Activated naive CD4-positive, alpha-beta T cell treated with anti-CD3 and anti-CD28 coated beads for 36 hours (primary cell): ENCODE measurements at regions not wholly inside any gene's neighbourhood (a gene's known extent, or its start where the extent isn't known, plus 50 kb on each side); places are given as distances from the start of the nearest gene placed in this dataset.

Source experiments
- CTCF ChIA-PET: fragments of 350-600 bp; sonication (Branson Sonifier 250); formaldehyde crosslinking; loops from one replicate; lab custom pipeline; 2021; ENCODE audit warnings: antibody characterized with exemption; lab: Charles Lee
- DNase-seq: peaks from one replicate; pipeline ENCODE4 v3.0.0-alpha.2; 2020
- H3K27ac Mint-ChIP-seq: one replicate; pipeline ENCODE4 v1.8.0; 2021; ENCODE audit warnings: mild to moderate bottlenecking, mixed read lengths
- H3K27me3 Mint-ChIP-seq: one replicate; pipeline ENCODE4 v1.8.0; 2021; ENCODE audit warnings: low read depth, mixed read lengths
- H3K36me3 Mint-ChIP-seq: one replicate; pipeline ENCODE4 v1.8.0; 2021; ENCODE audit warnings: low read depth, mixed read lengths
- H3K4me1 Mint-ChIP-seq: one replicate; pipeline ENCODE4 v1.8.0; 2021; ENCODE audit warnings: low read depth, mixed read lengths
- H3K4me3 Mint-ChIP-seq: one replicate; pipeline ENCODE4 v1.8.0; 2021; ENCODE audit warnings: mild to moderate bottlenecking, moderate library complexity, mixed read lengths
- H3K9me3 Mint-ChIP-seq: one replicate; pipeline ENCODE4 v1.8.0; 2021; ENCODE audit warnings: mixed read lengths
- intact Hi-C: fragments of 100-400 bp; cut with micrococcal nuclease; formaldehyde crosslinking; loops from one replicate; pipeline ENCODE4 v1.15.1; 2023

DNA sequence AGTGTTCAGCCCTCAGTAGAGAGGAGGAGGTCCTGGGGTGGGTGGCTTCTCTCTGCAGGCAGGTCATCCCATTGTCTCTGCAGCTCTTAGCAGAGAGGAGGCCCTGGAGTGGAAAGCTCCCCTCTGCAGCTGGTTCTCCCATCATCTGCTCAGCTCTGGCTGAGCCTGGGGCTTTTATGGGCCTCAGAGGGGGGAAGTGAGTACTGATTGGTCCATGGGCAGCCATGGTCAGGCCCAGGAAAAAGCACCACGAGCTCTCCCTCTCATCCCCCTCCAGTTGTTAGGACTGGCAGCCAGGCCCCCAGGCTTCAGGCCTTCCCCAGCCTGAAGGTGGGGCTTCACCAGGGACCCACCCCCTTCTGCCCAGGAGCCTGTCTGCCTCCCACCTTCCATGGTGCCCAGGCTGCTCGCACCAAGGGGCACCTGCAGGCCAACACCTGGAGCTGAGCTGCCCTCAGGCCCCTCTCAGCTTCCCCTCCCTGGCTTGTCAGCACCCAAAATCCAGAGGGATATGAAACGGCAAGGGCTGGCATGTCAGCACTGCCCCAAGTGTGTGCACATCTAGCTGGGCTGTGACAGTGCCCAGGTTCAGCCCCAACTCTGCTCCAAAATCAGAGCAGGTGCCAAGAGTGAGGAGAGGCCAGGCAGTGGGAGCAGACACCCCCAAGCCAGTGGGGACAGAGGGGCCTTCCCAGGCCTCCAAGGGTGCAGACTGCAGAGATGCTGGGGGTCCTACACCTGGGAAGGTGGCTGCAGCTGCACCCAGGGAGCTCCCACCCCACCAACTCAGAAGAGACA, 449.0 kb downstream of the MATN1 start:
- Mint-ChIP-seq H3K4me3 (no peak overlapping the region), H3K27ac (no peak overlapping the region), H3K9me3 (no peaks in the 10 kb centered on the region), H3K27me3 (peaks cover 8% of the 10 kb centered on the region), H3K36me3 (no peaks in the 10 kb centered on the region), H3K4me1 (no peaks in the 10 kb centered on the region)
- intact Hi-C loops: no loop called here
- CTCF ChIA-PET: interaction anchor here (1.0 kb wide), 1 partner anchor 41 kb away, joined by 3 read pairs; no protein-coding TSS in a partner anchor
- DNase-seq: no peak

DNA sequence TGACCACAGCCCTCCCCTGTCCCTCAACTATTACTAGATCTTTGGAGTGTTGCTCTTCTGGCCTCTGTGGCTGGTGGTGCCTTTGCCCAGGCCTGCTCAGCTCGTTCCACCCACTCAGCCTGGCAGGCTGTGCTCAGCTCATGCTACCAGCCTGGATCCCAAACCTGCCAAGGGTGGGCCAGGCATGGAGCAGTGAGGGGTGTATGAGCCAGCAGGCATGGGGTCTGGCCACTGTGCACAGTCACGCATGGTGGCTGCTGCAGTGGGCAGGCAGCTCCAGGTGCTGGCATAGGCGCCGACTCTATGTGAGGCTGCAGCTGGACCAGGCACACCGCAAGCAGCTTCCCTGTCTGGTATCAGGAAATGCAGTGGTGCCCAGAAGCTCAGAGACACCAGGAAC, 449.9 kb downstream of the MATN1 start:
- no peak overlapping the region for H3K27ac Mint-ChIP-seq
- H3K4me1 Mint-ChIP-seq: no peaks in the 10 kb centered on the region
- H3K9me3 Mint-ChIP-seq: no peaks in the 10 kb centered on the region
- peaks cover 8% of the 10 kb centered on the region for H3K27me3 Mint-ChIP-seq
- intact Hi-C loops: no loop called here
- CTCF ChIA-PET: no interaction called here
- H3K36me3 Mint-ChIP-seq: no peaks in the 10 kb centered on the region
- no peak overlapping the region for H3K4me3 Mint-ChIP-seq
- DNase-seq: no peak

DNA sequence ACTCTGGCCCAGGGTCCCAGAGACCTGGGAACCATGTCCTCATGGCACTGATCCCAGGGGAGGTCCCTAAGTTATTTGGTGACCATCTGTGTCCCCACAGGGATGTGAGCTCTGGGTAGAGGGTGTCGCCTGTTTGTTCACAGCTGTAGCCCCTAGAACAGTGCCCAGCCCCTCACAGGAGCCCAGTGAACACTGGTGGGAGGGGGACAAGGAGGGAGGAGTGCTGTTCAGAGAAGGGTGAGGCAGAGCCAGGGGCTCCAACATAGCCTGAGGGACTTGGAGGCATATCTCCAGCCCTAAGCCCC, 450.4 kb downstream of the MATN1 start:
- CTCF ChIA-PET: no interaction called here
- H3K9me3 Mint-ChIP-seq: no peaks in the 10 kb centered on the region
- H3K4me1 Mint-ChIP-seq: no peaks in the 10 kb centered on the region
- H3K4me3 Mint-ChIP-seq: no peak overlapping the region
- no peaks in the 10 kb centered on the region for H3K36me3 Mint-ChIP-seq
- DNase-seq: no peak
- H3K27me3 Mint-ChIP-seq: peaks cover 8% of the 10 kb centered on the region
- no peak overlapping the region for H3K27ac Mint-ChIP-seq
- intact Hi-C loops: no loop called here

DNA sequence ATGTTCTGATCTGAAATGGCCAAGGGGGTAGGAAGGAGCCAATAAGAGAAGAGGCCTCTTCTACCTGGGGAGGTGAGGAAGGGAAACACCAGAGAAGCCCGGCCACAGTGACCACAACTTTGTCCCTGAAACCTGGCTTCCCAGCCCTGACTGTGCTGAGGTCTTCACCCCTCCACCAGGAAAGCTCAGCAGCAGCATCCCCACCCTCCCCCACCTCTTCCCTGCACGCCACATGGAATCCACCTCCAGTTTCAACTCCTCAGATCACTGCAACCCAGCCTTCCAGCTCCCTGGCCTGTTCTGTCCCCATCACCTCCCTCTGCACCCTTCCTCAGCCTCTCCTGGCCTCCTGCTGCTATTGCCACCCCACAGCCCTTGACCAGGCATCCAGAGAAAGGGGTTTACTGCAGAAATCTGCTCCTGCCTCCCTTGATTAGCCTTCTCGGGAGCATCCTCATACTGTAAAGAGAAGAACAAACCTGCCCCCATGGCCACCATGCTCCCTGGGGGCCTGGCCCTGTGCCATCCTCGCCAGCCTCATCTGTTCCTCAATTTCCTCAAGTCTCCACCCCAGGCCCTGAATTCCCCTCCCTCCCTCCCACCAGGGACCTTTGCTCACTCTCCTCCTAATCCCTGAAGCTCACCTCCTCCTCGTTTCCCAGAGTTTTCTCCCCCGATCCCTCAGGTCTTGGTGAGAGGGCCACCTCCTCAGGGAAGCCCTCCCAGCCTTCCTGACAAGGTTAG, 450.9 kb downstream of the MATN1 start:
- H3K27ac Mint-ChIP-seq: no peak overlapping the region
- no peak overlapping the region for H3K4me3 Mint-ChIP-seq
- CTCF ChIA-PET: no interaction called here
- H3K9me3 Mint-ChIP-seq: no peaks in the 10 kb centered on the region
- H3K27me3 Mint-ChIP-seq: peaks cover 8% of the 10 kb centered on the region
- no peak for DNase-seq
- intact Hi-C loops: no loop called here
- H3K36me3 Mint-ChIP-seq: no peaks in the 10 kb centered on the region
- no peaks in the 10 kb centered on the region for H3K4me1 Mint-ChIP-seq

DNA sequence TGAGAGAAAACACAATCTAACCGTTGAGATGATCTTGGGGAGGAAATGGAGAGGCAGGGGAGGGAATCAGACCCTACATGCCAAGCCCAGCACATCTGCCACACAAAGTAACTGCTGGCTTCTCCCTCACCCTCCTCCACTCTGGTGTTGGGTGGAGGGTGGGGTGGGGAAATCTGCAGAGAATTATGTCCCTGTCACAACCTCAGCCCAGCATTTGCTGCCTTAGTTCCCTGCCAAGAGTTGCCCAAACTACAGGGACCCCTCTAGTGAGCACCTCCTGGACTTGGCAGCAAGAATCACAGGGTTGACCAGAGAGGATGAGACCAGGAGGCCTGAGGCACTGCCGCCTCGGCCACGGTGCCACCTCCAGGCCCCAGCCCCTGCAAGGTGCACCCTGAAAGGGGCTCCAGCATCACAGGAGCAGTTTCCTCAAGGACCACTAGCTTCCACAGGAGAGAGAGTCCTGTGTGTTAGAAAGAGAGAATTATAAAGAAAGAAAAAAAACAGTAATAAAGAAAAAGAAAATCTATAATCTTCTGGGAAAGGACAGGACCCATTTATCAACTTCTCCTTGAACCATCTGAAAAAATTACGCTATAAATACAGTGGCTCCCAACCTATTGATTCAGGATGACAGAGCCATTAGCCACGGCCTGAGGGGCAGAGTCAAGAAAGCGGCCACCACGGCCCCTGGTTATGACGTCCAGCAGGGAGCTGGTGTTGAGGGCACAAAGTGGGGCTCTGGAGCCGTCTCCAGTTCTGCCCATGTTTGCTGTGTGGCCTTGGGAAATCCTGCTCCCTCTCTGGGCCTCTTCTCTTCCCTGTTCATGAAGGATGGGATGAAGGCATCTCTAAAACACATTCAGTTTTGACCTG, 451.7 kb downstream of the MATN1 start:
- Mint-ChIP-seq H3K36me3 (no peaks in the 10 kb centered on the region), H3K4me3 (no peak overlapping the region), H3K9me3 (no peaks in the 10 kb centered on the region), H3K27me3 (peaks cover 8% of the 10 kb centered on the region), H3K4me1 (no peaks in the 10 kb centered on the region), H3K27ac (no peak overlapping the region)
- no peak for DNase-seq
- CTCF ChIA-PET: no interaction called here
- intact Hi-C loops: no loop called here

DNA sequence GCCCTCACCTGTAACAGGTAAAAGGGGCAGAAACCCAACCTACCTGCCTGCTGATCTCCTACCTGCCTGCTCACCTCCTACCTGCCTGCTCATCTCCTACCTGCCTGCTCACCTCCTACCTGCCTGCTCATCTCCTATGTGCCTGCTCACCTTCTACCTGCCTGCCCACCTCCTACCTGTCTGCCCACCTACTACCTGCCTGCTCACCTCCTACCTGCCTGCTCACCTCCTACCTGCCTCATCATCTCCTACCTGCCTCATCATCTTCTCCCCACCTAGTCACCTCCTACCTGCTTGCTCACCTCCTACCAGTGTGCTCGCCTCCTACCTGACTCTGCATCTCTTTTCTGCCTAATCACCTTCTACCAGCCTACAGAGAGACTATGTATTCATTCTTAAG, 452.9 kb downstream of the MATN1 start:
- no peaks in the 10 kb centered on the region for H3K4me1 Mint-ChIP-seq

DNA sequence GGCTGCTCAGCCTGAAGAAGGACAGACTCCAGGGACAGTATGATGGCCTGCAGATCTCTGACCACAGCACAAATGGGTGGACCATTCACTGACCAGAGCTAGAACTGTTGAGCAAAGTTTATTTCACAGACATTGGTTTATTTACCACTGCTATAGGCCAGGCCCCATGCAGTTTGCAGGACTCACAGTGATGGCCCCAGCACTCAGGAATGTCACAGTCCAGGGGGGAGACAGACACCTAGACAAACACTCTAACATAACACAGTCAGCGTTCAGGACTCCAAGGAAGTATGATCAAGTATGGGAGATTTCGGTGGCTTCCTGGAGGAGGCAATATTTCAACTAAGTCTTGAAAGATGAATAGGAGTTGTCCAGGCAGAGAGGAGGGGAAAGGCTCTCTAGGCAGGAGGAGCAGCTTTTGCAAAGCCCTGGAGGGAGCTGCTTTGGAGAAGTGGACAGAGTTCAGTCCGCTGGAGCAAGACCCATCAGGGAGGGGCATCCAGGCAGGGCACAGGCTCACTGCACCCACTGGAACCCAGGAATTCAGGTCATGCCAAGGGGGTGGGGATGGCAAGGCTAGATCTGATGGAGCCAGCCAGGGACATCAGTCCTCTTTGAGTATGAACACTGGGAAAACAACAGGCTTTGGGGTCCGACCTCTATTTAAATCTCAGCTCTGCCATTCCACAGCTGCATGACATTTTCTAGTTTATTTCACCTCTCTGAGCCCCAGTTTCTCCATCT, 454.3 kb downstream of the MATN1 start:
- H3K27me3 Mint-ChIP-seq: peaks cover 3% of the 10 kb centered on the region
- no peak for DNase-seq
- H3K4me3 Mint-ChIP-seq: no peak overlapping the region
- intact Hi-C loops: no loop called here
- CTCF ChIA-PET: no interaction called here
- H3K4me1 Mint-ChIP-seq: no peaks in the 10 kb centered on the region
- H3K9me3 Mint-ChIP-seq: no peaks in the 10 kb centered on the region
- H3K27ac Mint-ChIP-seq: no peak overlapping the region
- H3K36me3 Mint-ChIP-seq: no peaks in the 10 kb centered on the region

More for the DNA sequence above, 452.9 kb downstream of the MATN1 start:
- intact Hi-C loops: no loop called here
- CTCF ChIA-PET: no interaction called here
- H3K27me3 Mint-ChIP-seq: peaks cover 5% of the 10 kb centered on the region
- no peaks in the 10 kb centered on the region for H3K36me3 Mint-ChIP-seq
- no peaks in the 10 kb centered on the region for H3K9me3 Mint-ChIP-seq
- H3K4me3 Mint-ChIP-seq: no peak overlapping the region
- H3K27ac Mint-ChIP-seq: no peak overlapping the region
- DNase-seq: no peak

DNA sequence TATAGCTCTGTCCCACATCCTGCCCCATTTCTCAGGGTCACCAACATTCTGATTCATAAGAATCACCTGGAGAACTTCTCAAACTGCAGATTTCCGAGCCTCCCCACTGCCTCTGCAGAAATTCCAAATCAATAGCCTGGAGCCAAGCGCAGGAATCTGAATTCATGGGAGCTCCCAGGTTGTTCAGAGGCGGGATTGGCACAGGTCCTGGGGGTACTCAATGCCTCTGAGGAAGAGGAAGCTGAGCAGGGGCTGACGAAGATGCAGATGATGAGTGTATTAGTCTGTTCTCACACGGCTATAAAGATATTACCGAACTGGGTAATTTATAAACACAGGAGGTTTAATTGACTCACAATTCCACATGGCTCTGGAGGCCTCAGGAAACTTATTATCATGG, 455.5 kb downstream of the MATN1 start:
- no peak for DNase-seq
- CTCF ChIA-PET: interaction anchor here (0.6 kb wide), 1 partner anchor 13 kb away, joined by 3 read pairs; no protein-coding TSS in a partner anchor
- intact Hi-C loops: no loop called here
- no peak overlapping the region for H3K4me3 Mint-ChIP-seq
- H3K36me3 Mint-ChIP-seq: no peaks in the 10 kb centered on the region
- H3K27ac Mint-ChIP-seq: no peak overlapping the region
- peaks cover 1% of the 10 kb centered on the region for H3K27me3 Mint-ChIP-seq
- H3K9me3 Mint-ChIP-seq: no peaks in the 10 kb centered on the region
- H3K4me1 Mint-ChIP-seq: no peaks in the 10 kb centered on the region

DNA sequence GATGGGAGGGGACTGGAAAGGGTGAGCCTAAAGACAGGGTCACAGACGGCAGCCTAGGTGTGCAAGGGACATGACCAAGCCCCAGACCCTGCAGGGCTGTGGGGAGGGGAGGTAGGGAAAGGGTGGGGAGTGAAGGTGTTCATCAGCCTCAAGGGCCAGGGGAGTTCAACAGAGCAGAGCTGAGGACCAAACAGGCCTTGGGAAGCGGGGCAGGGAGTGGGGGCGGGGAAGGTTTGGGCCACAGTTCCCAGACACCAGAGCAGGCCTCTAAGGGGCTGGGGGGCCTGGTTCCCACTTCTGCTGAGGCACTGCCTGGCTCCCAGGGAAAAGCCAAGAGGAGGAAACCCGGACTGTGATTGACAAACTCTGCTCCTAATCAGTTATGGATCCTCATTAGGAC, 456.3 kb downstream of the MATN1 start:
- H3K4me1 Mint-ChIP-seq: no peaks in the 10 kb centered on the region
- no peak overlapping the region for H3K27ac Mint-ChIP-seq
- H3K4me3 Mint-ChIP-seq: no peak overlapping the region
- no peaks in the 10 kb centered on the region for H3K36me3 Mint-ChIP-seq
- H3K27me3 Mint-ChIP-seq: no peaks in the 10 kb centered on the region
- DNase-seq: no peak
- CTCF ChIA-PET: no interaction called here
- no peaks in the 10 kb centered on the region for H3K9me3 Mint-ChIP-seq
- intact Hi-C loops: no loop called here

DNA sequence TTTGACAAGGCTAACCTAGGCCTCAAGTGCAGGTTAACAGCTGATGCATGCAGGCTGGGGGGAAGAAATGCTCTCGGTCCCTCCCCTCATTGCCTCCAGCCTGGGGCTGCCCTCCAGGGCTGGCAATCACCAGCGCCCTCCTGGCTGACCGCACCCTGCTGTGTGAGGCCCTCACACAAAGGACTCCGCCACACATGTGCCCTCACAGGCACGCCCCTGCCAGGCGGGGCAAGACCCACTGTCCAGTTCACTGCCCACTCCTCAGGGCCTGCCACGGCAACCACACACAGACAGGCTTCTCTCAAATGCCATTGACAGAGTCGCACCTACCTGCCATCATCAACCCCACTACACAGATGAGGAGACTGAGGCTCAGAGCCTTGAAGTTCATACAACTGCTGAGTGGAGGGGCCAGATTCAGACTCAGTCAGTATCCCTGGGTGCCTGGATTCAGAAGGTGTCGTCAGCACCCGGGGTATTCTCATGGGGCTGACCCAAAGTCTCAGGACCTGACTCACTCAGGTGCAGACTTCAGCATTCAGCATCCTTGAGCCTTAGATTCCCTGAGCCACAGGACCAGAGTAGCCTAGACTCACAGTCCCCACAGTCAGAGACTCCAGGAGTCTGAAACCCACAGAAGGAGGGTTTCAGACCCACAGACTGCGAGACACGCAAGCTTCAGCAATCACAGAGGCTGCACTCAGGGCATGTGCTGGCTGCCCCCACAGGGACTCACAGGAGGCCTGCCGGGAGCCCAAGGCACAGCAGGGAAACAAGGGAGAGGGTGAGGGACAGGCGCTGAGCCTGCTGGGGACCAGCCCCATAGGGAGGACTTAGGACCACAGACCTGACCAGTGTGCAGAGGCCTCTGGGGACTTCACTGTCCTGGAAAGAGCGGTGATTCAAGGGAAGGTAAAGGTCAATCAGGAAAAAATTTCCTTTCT, 458.0 kb downstream of the MATN1 start:
- Mint-ChIP-seq H3K27ac (no peak overlapping the region), H3K27me3 (no peaks in the 10 kb centered on the region), H3K4me3 (no peak overlapping the region), H3K4me1 (no peaks in the 10 kb centered on the region), H3K36me3 (no peaks in the 10 kb centered on the region), H3K9me3 (no peaks in the 10 kb centered on the region)
- CTCF ChIA-PET: no interaction called here
- intact Hi-C loops: no loop called here
- DNase-seq: no peak

DNA sequence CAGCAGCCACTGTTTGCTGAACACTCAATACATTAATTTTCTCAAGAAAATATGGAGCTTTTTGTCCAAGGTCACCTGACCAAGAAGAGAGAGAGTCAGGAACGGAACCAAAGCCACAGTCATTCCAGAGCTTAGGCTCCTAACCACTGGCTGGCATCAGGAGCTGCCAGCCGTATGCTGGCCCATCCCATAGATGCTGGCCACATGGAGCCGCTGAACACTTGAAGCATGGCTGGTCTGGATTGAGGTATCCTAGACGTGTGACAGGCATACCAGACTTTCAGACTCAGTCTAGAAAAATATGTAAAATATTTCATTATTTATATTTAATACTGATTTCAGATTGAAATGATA, 458.7 kb downstream of the MATN1 start:
- Mint-ChIP-seq H3K4me3 (no peak overlapping the region), H3K27me3 (no peaks in the 10 kb centered on the region), H3K27ac (no peak overlapping the region), H3K4me1 (no peaks in the 10 kb centered on the region), H3K9me3 (no peaks in the 10 kb centered on the region), H3K36me3 (no peaks in the 10 kb centered on the region)
- CTCF ChIA-PET: no interaction called here
- intact Hi-C loops: no loop called here
- no peak for DNase-seq
